ENCODE measurements at regions not wholly inside any gene's neighbourhood (a gene's known extent, or its start where the extent isn't known, plus 50 kb on each side); places are given as distances from the start of the nearest gene placed in this dataset.

DNA sequence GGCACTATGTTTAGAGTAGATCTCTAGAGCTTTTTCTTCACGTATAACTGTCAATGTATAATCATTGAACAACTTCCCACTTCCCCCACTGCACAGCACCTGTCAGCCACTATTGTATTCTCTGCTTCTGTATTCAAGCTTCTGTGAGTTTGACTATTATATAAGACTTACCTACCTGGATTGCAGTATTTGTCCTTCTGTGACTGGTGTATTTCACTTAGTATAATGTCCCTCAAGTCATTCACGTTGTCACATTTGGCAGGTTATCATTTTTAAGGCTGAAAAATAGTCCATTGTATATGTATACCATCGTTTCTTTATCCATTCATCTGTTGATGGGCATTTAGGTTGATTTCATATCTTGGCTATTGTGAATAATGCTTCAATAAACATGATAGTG, 969.5 kb upstream of the B3GALT2 start:
- ATAC-seq (ENCODE audit: insufficient read depth, low FRiP score) (no peak), DNase-seq (no peak)
- Histone ChIP-seq H3K36me3 (ENCODE audit: control insufficient read depth in 4 of 4, insufficient read depth in 4 of 4, low read length in 4 of 4) (no peaks in the 10 kb centered on the region), H3K4me1 (ENCODE audit: control insufficient read depth in 5 of 5, insufficient read depth in 5 of 5, low read length in 5 of 5) (no peaks in the 10 kb centered on the region), H3K27ac (ENCODE audit: low read depth in 1 of 2, low read length in 1 of 2) (no peak overlapping the region), H3K4me3 (no peak overlapping the region), H3K9me3 (ENCODE audit: control insufficient read depth in 4 of 4, insufficient read depth in 3 of 4, low read length in 3 of 4) (peaks cover 0 to 4% (median 0%) of the 10 kb centered on the region in 4 donors), H3K9ac (ENCODE audit: insufficient read depth in 1 of 2, low read length in 2 of 2) (no peak overlapping the region), H3K27me3 (ENCODE audit: control insufficient read depth in 3 of 3, insufficient read depth in 3 of 3, low read length in 2 of 3) (no peaks in the 10 kb centered on the region)
- TF ChIP-seq, protein P1, sequence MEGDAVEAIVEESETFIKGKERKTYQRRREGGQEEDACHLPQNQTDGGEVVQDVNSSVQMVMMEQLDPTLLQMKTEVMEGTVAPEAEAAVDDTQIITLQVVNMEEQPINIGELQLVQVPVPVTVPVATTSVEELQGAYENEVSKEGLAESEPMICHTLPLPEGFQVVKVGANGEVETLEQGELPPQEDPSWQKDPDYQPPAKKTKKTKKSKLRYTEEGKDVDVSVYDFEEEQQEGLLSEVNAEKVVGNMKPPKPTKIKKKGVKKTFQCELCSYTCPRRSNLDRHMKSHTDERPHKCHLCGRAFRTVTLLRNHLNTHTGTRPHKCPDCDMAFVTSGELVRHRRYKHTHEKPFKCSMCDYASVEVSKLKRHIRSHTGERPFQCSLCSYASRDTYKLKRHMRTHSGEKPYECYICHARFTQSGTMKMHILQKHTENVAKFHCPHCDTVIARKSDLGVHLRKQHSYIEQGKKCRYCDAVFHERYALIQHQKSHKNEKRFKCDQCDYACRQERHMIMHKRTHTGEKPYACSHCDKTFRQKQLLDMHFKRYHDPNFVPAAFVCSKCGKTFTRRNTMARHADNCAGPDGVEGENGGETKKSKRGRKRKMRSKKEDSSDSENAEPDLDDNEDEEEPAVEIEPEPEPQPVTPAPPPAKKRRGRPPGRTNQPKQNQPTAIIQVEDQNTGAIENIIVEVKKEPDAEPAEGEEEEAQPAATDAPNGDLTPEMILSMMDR (IDR thresholded peaks at IDR 0.05; ENCODE audit: control extremely low read depth, extremely low read depth) = no peak
- 70 to 81% methylated on average over 3 of the region's 3 CpGs for WGBS, 2 donors

DNA sequence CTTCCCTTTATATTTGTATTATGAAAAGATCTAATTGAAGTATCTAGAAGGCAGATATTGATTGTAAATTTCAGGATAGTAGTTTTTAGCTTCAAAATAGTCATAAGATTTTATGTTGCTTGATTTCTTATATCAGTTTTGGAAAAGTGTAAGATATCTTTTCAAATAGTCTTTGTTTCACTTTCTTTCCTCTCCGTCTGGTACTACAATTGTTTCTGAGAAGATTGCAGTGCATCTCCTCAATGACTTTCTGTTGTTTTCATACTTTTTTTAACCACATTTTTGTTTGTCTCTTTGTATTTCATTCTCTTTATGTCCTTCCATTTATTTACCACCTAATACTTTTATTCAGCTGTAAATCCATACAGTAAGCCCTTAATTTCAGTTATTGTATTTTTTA, 964.6 kb upstream of the B3GALT2 start:
- TF ChIP-seq, protein P1 (IDR thresholded peaks at IDR 0.05; ENCODE audit: control extremely low read depth, extremely low read depth) = no peak
- ATAC-seq (ENCODE audit: insufficient read depth, low FRiP score) = no peak
- Histone ChIP-seq H3K9ac (ENCODE audit: insufficient read depth in 1 of 2, low read length in 2 of 2) (no peak overlapping the region), H3K27ac (ENCODE audit: low read depth in 1 of 2, low read length in 1 of 2) (no peak overlapping the region), H3K9me3 (ENCODE audit: control insufficient read depth in 4 of 4, insufficient read depth in 3 of 4, low read length in 3 of 4) (no peaks in the 10 kb centered on the region), H3K4me1 (ENCODE audit: control insufficient read depth in 5 of 5, insufficient read depth in 5 of 5, low read length in 5 of 5) (peaks cover 0 to 4% (median 0%) of the 10 kb centered on the region in 5 donors), H3K36me3 (ENCODE audit: control insufficient read depth in 4 of 4, insufficient read depth in 4 of 4, low read length in 4 of 4) (no peaks in the 10 kb centered on the region), H3K27me3 (ENCODE audit: control insufficient read depth in 3 of 3, insufficient read depth in 3 of 3, low read length in 2 of 3) (no peaks in the 10 kb centered on the region), H3K4me3 (no peak overlapping the region)
- WGBS, 2 donors = 81 to 87% methylated on average over 1 of the region's 1 CpG
- DNase-seq = no peak

DNA sequence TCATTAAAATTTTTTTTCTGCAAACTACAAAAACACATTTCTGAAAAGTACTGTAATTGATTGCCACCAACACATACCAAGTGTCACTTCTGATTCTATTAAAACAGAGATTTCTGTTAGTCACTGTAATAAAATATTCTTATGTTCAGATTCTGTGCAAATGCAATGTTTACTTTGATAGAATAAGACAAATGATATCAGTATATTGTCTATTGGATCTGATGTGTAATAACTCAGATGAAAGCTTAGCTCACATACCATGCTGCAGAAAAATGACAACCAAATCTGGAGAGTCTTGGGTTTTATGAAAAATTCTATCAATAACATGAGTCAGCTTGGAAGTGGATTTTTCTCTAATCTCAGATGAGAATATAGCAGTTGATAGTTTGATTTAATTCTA, 963.8 kb upstream of the B3GALT2 start:
- Histone ChIP-seq H3K9me3 (ENCODE audit: control insufficient read depth in 4 of 4, insufficient read depth in 3 of 4, low read length in 3 of 4) (no peaks in the 10 kb centered on the region), H3K4me3 (no peak overlapping the region), H3K9ac (ENCODE audit: insufficient read depth in 1 of 2, low read length in 2 of 2) (no peak overlapping the region), H3K27ac (ENCODE audit: low read depth in 1 of 2, low read length in 1 of 2) (no peak overlapping the region), H3K36me3 (ENCODE audit: control insufficient read depth in 4 of 4, insufficient read depth in 4 of 4, low read length in 4 of 4) (no peaks in the 10 kb centered on the region), H3K4me1 (ENCODE audit: control insufficient read depth in 5 of 5, insufficient read depth in 5 of 5, low read length in 5 of 5) (peaks cover 0 to 4% (median 0%) of the 10 kb centered on the region in 5 donors), H3K27me3 (ENCODE audit: control insufficient read depth in 3 of 3, insufficient read depth in 3 of 3, low read length in 2 of 3) (no peaks in the 10 kb centered on the region)
- DNase-seq (no peak), ATAC-seq (ENCODE audit: insufficient read depth, low FRiP score) (no peak)
- TF ChIP-seq, protein P1 (IDR thresholded peaks at IDR 0.05; ENCODE audit: control extremely low read depth, extremely low read depth) = no peak

DNA sequence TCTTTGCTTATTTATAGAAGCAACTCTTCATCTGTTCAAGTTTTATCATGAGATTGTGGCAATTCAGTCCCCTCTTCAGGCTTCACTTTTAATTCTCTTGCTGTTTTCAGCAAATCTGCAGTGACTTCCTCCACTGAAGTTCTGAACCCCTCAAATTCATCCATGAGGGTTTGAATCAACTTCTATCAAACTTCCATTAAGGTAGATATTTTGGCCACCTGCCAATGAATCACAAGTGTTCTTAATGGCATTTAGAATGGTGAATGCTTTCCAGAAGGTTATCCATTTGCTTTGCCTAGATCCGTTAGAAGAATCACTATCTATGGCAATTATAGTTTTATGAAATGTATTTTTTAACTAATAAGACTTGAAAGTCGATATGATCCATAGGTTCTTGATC, 946.7 kb upstream of the B3GALT2 start:
- WGBS, 2 donors = 89 to 90% methylated on average over 2 of the region's 2 CpGs
- Histone ChIP-seq H3K4me3 (no peak overlapping the region), H3K4me1 (ENCODE audit: control insufficient read depth in 5 of 5, insufficient read depth in 5 of 5, low read length in 5 of 5) (no peaks in the 10 kb centered on the region), H3K27me3 (ENCODE audit: control insufficient read depth in 3 of 3, insufficient read depth in 3 of 3, low read length in 2 of 3) (no peaks in the 10 kb centered on the region), H3K27ac (ENCODE audit: low read depth in 1 of 2, low read length in 1 of 2) (no peak overlapping the region), H3K36me3 (ENCODE audit: control insufficient read depth in 4 of 4, insufficient read depth in 4 of 4, low read length in 4 of 4) (no peaks in the 10 kb centered on the region), H3K9me3 (ENCODE audit: control insufficient read depth in 4 of 4, insufficient read depth in 3 of 4, low read length in 3 of 4) (no peaks in the 10 kb centered on the region), H3K9ac (ENCODE audit: insufficient read depth in 1 of 2, low read length in 2 of 2) (no peak overlapping the region)
- DNase-seq (no peak), ATAC-seq (ENCODE audit: insufficient read depth, low FRiP score) (no peak)
- TF ChIP-seq, protein P1 (IDR thresholded peaks at IDR 0.05; ENCODE audit: control extremely low read depth, extremely low read depth) = no peak

All from lung (tissue), 11 donors.